ENCODE measurements at regions not wholly inside any gene's neighbourhood (a gene's known extent, or its start where the extent isn't known, plus 50 kb on each side); places are given as distances from the start of the nearest gene placed in this dataset.

- TF ChIP-seq POLR2AphosphoS5 (IDR thresholded peaks at IDR 0.05; ENCODE audit: borderline replicate concordance, low read depth, low read length) (no peak), EZH2 (IDR thresholded peaks at IDR 0.05) (no peak), FOXP2 (optimal IDR thresholded peaks at IDR 0.05; ENCODE audit: control extremely low read depth, extremely low read length, insufficient read depth) (no peak)
Observed at GRCh38 chr14:101069228-101069549, 165.7 kb upstream of the RTL1 start.

All from SK-N-MC (cell line).